NT2/D1 (cell line): ENCODE measurements at regions not wholly inside any gene's neighbourhood (a gene's known extent, or its start where the extent isn't known, plus 50 kb on each side); places are given as distances from the start of the nearest gene placed in this dataset.

Source experiments
- DNase-seq: peaks from one replicate; pipeline ENCODE4 v3.0.0-alpha.2; 2011; ENCODE audit warnings: low read depth, low spot score
- H3K27me3 ChIP-seq: 2 replicates; pipeline ENCODE4 v1.6.0; 2011; ENCODE audit warnings: mild to moderate bottlenecking; ENCODE audit not compliant: insufficient read length, insufficient read depth
- H3K36me3 ChIP-seq: 2 replicates; pipeline ENCODE4 v1.6.1; 2011; ENCODE audit warnings: mild to moderate bottlenecking, low read length, mixed read lengths; ENCODE audit not compliant: insufficient read depth, insufficient read length
- H3K4me1 ChIP-seq: 2 replicates; pipeline ENCODE4 v1.5.1; 2011; ENCODE audit not compliant: insufficient read depth, insufficient read length
- H3K4me3 ChIP-seq: 2 replicates; pipeline ENCODE4 v1.5.1; 2011; ENCODE audit warnings: low read depth; ENCODE audit not compliant: insufficient read length
- H3K9ac ChIP-seq: 2 replicates; pipeline ENCODE4 v1.6.0; 2011; ENCODE audit warnings: low read depth; ENCODE audit not compliant: insufficient read length
- H3K9me3 ChIP-seq: 2 replicates; pipeline ENCODE4 v1.5.1; 2011; ENCODE audit warnings: mild to moderate bottlenecking, low read length; ENCODE audit not compliant: insufficient read depth
- SUZ12 ChIP-seq: IDR thresholded peaks from 2 replicates; pipeline ENCODE4 v1.6.1; 2011; ENCODE audit not compliant: insufficient read length, insufficient read depth; ENCODE audit errors: extremely low read depth
- YY1 ChIP-seq: IDR thresholded peaks from 2 replicates; pipeline ENCODE4 v1.6.1; 2011; ENCODE audit not compliant: insufficient read length, insufficient read depth
- ZNF274 ChIP-seq: IDR thresholded peaks from 2 replicates; pipeline ENCODE4 v1.6.1; 2011; ENCODE audit warnings: mild to moderate bottlenecking, low read depth, low read length

- no peaks in the 10 kb centered on the region for H3K27me3 ChIP-seq
- no peaks in the 10 kb centered on the region for H3K36me3 ChIP-seq
- TF ChIP-seq YY1 (no peak), ZNF274 (no peak), SUZ12 (no peak)
- H3K4me1 ChIP-seq: no peaks in the 10 kb centered on the region
- H3K9ac ChIP-seq: no peak overlapping the region
- H3K4me3 ChIP-seq: no peak overlapping the region
- peaks cover 12% of the 10 kb centered on the region; the same call in 1 of the 2 replicates for H3K9me3 ChIP-seq
- DNase-seq: no peak
These were observed 645.8 kb upstream of the NDST4 start for GRCh38 chr4:115759231-115759630.

- DNase-seq: no peak
- no peaks in the 10 kb centered on the region for H3K4me1 ChIP-seq
- no peak overlapping the region for H3K9ac ChIP-seq
- TF ChIP-seq ZNF274 (no peak), SUZ12 (no peak), YY1 (no peak)
- peaks cover 7% of the 10 kb centered on the region; the same call in 1 of the 2 replicates for H3K9me3 ChIP-seq
- no peaks in the 10 kb centered on the region for H3K27me3 ChIP-seq
- H3K36me3 ChIP-seq: no peaks in the 10 kb centered on the region
- H3K4me3 ChIP-seq: no peak overlapping the region
These were observed 636.0 kb upstream of the NDST4 start for GRCh38 chr4:115749404-115749803.

GRCh38 chr4:115740806-115741205, 627.4 kb upstream of the NDST4 start:
- Histone ChIP-seq H3K4me3 (no peak overlapping the region), H3K36me3 (no peaks in the 10 kb centered on the region), H3K27me3 (no peaks in the 10 kb centered on the region), H3K9ac (no peak overlapping the region), H3K4me1 (no peaks in the 10 kb centered on the region), H3K9me3 (no peaks in the 10 kb centered on the region)
- DNase-seq: no peak
- TF ChIP-seq YY1: no peak
- TF ChIP-seq ZNF274: no peak
- TF ChIP-seq SUZ12: no peak

GRCh38 chr4:115729739-115730266, 616.4 kb upstream of the NDST4 start:
- H3K4me3 ChIP-seq: no peak overlapping the region
- H3K9ac ChIP-seq: no peak overlapping the region
- no peaks in the 10 kb centered on the region for H3K36me3 ChIP-seq
- DNase-seq: no peak
- no peaks in the 10 kb centered on the region for H3K27me3 ChIP-seq
- H3K4me1 ChIP-seq: no peaks in the 10 kb centered on the region
- TF ChIP-seq SUZ12 (no peak), YY1 (no peak), ZNF274 (no peak)
- no peaks in the 10 kb centered on the region for H3K9me3 ChIP-seq

GRCh38 chr4:115723621-115724020, 610.2 kb upstream of the NDST4 start:
- no peak overlapping the region for H3K4me3 ChIP-seq
- H3K36me3 ChIP-seq: no peaks in the 10 kb centered on the region
- DNase-seq: no peak
- no peaks in the 10 kb centered on the region for H3K4me1 ChIP-seq
- no peak for TF ChIP-seq ZNF274
- no peak for TF ChIP-seq SUZ12
- TF ChIP-seq YY1: no peak
- H3K9me3 ChIP-seq: no peaks in the 10 kb centered on the region
- H3K9ac ChIP-seq: no peak overlapping the region
- H3K27me3 ChIP-seq: no peaks in the 10 kb centered on the region

- H3K36me3 ChIP-seq: no peaks in the 10 kb centered on the region
- no peaks in the 10 kb centered on the region for H3K4me1 ChIP-seq
- H3K9me3 ChIP-seq: no peaks in the 10 kb centered on the region
- TF ChIP-seq ZNF274: no peak
- TF ChIP-seq YY1: no peak
- no peak for TF ChIP-seq SUZ12
- H3K4me3 ChIP-seq: no peak overlapping the region
- no peak for DNase-seq
- no peak overlapping the region for H3K9ac ChIP-seq
- no peaks in the 10 kb centered on the region for H3K27me3 ChIP-seq
These were observed 607.2 kb upstream of the NDST4 start for GRCh38 chr4:115720611-115721010.

GRCh38 chr4:115711575-115711974, 598.2 kb upstream of the NDST4 start:
- no peak overlapping the region for H3K9ac ChIP-seq
- no peaks in the 10 kb centered on the region for H3K4me1 ChIP-seq
- no peak for TF ChIP-seq ZNF274
- no peak for TF ChIP-seq SUZ12
- no peaks in the 10 kb centered on the region for H3K9me3 ChIP-seq
- H3K27me3 ChIP-seq: no peaks in the 10 kb centered on the region
- H3K36me3 ChIP-seq: no peaks in the 10 kb centered on the region
- no peak for DNase-seq
- no peak overlapping the region for H3K4me3 ChIP-seq
